SK-N-SH (cell line): ENCODE measurements at regions not wholly inside any gene's neighbourhood (a gene's known extent, or its start where the extent isn't known, plus 50 kb on each side); places are given as distances from the start of the nearest gene placed in this dataset.

Source experiments
- CTCF ChIA-PET: fragments of 300-600, 350-600 bp; formaldehyde crosslinking; extraction: SDS; loops from one replicate; lab custom pipeline; 2021; lab: Yijun Ruan, JAX
- POLR2A ChIA-PET: fragments of 350-600 bp; sonication (Branson Sonifier 250); formaldehyde crosslinking; extraction: SDS; loops from one replicate; lab custom pipeline; 2020; ENCODE audit warnings: antibody characterized with exemption, inconsistent platforms; lab: Yijun Ruan, JAX
- DNase-seq: peaks from one replicate; pipeline ENCODE4 v3.0.0; 2012
- H2AFZ ChIP-seq: fragments of 200-600 bp; sonication (generic); 2 replicates; pipeline ENCODE4 v1.8.1; 2016; ENCODE audit warnings: antibody characterized with exemption, mild to moderate bottlenecking, low read depth
- H3F3A ChIP-seq: fragments of 200-600 bp; sonication (generic); replicated peaks from 2 replicates; pipeline ENCODE3; 2016; ENCODE audit warnings: antibody characterized with exemption, mild to moderate bottlenecking; ENCODE audit not compliant: insufficient read depth
- H3K27ac ChIP-seq, 2 experiments: fragments of 200-500 bp in 1 of 2; fragments of 200-600 bp in 1 of 2; sonication (Bioruptor generic) in 1 of 2; sonication (generic), shearing (Covaris generic) in 1 of 2; 2 replicates each; pipeline versions ENCODE4 v1.5.1 to v1.6.1; 2014 to 2016; ENCODE audit warnings: low read depth in 2 of 2, inconsistent platforms in 1 of 2, low read length in 1 of 2, mild to moderate bottlenecking in 1 of 2, mixed read lengths in 1 of 2
- H3K27me3 ChIP-seq: fragments of 200-600 bp; sonication (generic), shearing (Covaris generic); 2 replicates; pipeline ENCODE4 v1.6.1; 2016; ENCODE audit warnings: mixed run types; ENCODE audit not compliant: insufficient read depth
- H3K36me3 ChIP-seq, 2 experiments: fragments of 200-500 bp in 1 of 2; fragments of 200-600 bp in 1 of 2; sonication (Bioruptor generic) in 1 of 2; sonication (generic) in 1 of 2; replicated peaks in 1 of 2; 2 replicates each; pipeline versions ENCODE3 to v1.5.1; 2014 to 2016; ENCODE audit warnings: low read length in 1 of 2, mild to moderate bottlenecking in 1 of 2; ENCODE audit not compliant: insufficient read depth in 2 of 2, control insufficient read depth in 1 of 2
- H3K4me1 ChIP-seq, 2 experiments: fragments of 200-500 bp in 1 of 2; fragments of 200-600 bp in 1 of 2; sonication (Bioruptor generic) in 1 of 2; sonication (generic), shearing (Covaris generic) in 1 of 2; 2 replicates each; pipeline versions ENCODE4 v1.5.1 to v1.6.1; 2014 to 2016; ENCODE audit warnings: low read depth in 1 of 2, low read length in 1 of 2, mixed run types in 1 of 2; ENCODE audit not compliant: insufficient read depth in 2 of 2, control insufficient read depth in 1 of 2
- H3K4me2 ChIP-seq: fragments of 200-600 bp; sonication (generic), shearing (Covaris generic); 2 replicates; pipeline ENCODE4 v1.6.1; 2017; ENCODE audit warnings: mixed run types
- H3K4me3 ChIP-seq, 2 experiments: fragments of 200-500 bp in 1 of 2; fragments of 200-600 bp in 1 of 2; sonication (Bioruptor generic) in 1 of 2; sonication (generic), shearing (Covaris generic) in 1 of 2; 2 replicates each; pipeline versions ENCODE4 v1.5.1 to v1.8.1; 2014 to 2016; ENCODE audit warnings: low read depth in 2 of 2, inconsistent platforms in 1 of 2, low read length in 1 of 2, mild to moderate bottlenecking in 1 of 2, mixed read lengths in 1 of 2, moderate library complexity in 1 of 2
- H3K79me2 ChIP-seq: fragments of 200-600 bp; sonication (generic); 2 replicates; pipeline ENCODE4 v1.8.1; 2017; ENCODE audit warnings: mild to moderate bottlenecking; ENCODE audit not compliant: insufficient read depth
- H3K9ac ChIP-seq: fragments of 200-600 bp; sonication (generic); 2 replicates; pipeline ENCODE4 v1.6.1; 2017; ENCODE audit warnings: mixed run types
- H3K9me2 ChIP-seq: fragments of 200-600 bp; sonication (generic); 2 replicates; pipeline ENCODE4 v1.6.1; 2017; ENCODE audit warnings: mixed run types
- H3K9me3 ChIP-seq: fragments of 200-600 bp; sonication (generic); 2 replicates; pipeline ENCODE4 v1.6.1; 2017; ENCODE audit warnings: mixed run types, mild to moderate bottlenecking, moderate library complexity
- H4K20me1 ChIP-seq: fragments of 200-600 bp; sonication (generic); 2 replicates; pipeline ENCODE4 v1.6.1; 2017; ENCODE audit warnings: mild to moderate bottlenecking, mixed run types; ENCODE audit not compliant: insufficient read depth
- CHD2 ChIP-seq: fragments of 150-350 bp; IDR thresholded peaks from 2 replicates; pipeline ENCODE4 v1.6.1; 2018; ENCODE audit warnings: low read length; ENCODE audit not compliant: partially characterized antibody
- ELF1 ChIP-seq: IDR thresholded peaks from 2 replicates; pipeline ENCODE4 v1.4.0; 2012
- EP300 ChIP-seq, 2 experiments: IDR thresholded peaks; 2 replicates each; pipeline versions ENCODE4 v1.4.0 to v1.6.1; 2012; ENCODE audit warnings: borderline replicate concordance in 1 of 2, low read depth in 1 of 2, low read length in 1 of 2
- EZH2phosphoT487 ChIP-seq: fragments of 200-600 bp; sonication (generic); IDR thresholded peaks from 2 replicates; pipeline ENCODE4 v1.6.1; 2017; ENCODE audit warnings: low read depth, mixed run types, mild to moderate bottlenecking, antibody characterized with exemption, moderate library complexity, borderline replicate concordance
- FOXM1 ChIP-seq: IDR thresholded peaks from 2 replicates; pipeline ENCODE4 v1.4.0; 2012; ENCODE audit warnings: low read depth, mild to moderate bottlenecking
- GATA2 ChIP-seq: sonication (generic); formaldehyde crosslinking; IDR thresholded peaks from 2 replicates; pipeline ENCODE4 v1.5.0; 2020; ENCODE audit warnings: mild to moderate bottlenecking, missing genetic modification reagents
- JUND ChIP-seq: IDR thresholded peaks from 2 replicates; pipeline ENCODE4 v1.4.0; 2012
- MEF2A ChIP-seq: IDR thresholded peaks from 2 replicates; pipeline ENCODE4 v1.4.0; 2012; ENCODE audit warnings: low read depth, borderline replicate concordance
- MXI1 ChIP-seq: IDR thresholded peaks from 2 replicates; pipeline ENCODE4 v1.6.1; 2012; ENCODE audit warnings: mild to moderate bottlenecking, low read depth, low read length, improper control_type of control experiment
- NFIC ChIP-seq: IDR thresholded peaks from 2 replicates; pipeline ENCODE4 v1.4.0; 2012; ENCODE audit warnings: borderline replicate concordance
- RAD21 ChIP-seq: IDR thresholded peaks from 2 replicates; pipeline ENCODE4 v1.6.1; 2012; ENCODE audit warnings: mild to moderate bottlenecking, low read length
- RXRA ChIP-seq: IDR thresholded peaks from 2 replicates; pipeline ENCODE4 v1.4.0; 2012; ENCODE audit warnings: low read depth, mild to moderate bottlenecking, borderline replicate concordance
- SIN3A ChIP-seq: IDR thresholded peaks from 2 replicates; pipeline ENCODE4 v1.6.1; 2012; ENCODE audit warnings: low read depth, mild to moderate bottlenecking, low read length, moderate library complexity, borderline replicate concordance
- SMC3 ChIP-seq: IDR thresholded peaks from 2 replicates; pipeline ENCODE4 v1.6.1; 2012; ENCODE audit warnings: low read depth, low read length, improper control_type of control experiment
- TEAD4 ChIP-seq: IDR thresholded peaks from 2 replicates; pipeline ENCODE4 v1.4.0; 2012; ENCODE audit warnings: mild to moderate bottlenecking, borderline replicate concordance; ENCODE audit not compliant: insufficient read depth
- WGBS: methylation state at CpG from one replicate; pipeline ENCODE4 v1.1.6; 2017; ENCODE audit warnings: low lambda C conversion rate; 5-methylcytosine and 5-hydroxymethylcytosine counted together
- TF ChIP-seq, protein P1 (sequence below): IDR thresholded peaks from 2 replicates; pipeline ENCODE4 v1.4.0; 2012; ENCODE audit warnings: low read depth, borderline replicate concordance
- TF ChIP-seq, protein P2 (sequence below): fragments of 200-600 bp; sonication (generic); IDR thresholded peaks from 2 replicates; pipeline ENCODE4 v1.6.1; 2017; ENCODE audit warnings: antibody characterized with exemption, mild to moderate bottlenecking, moderate library complexity
- TF ChIP-seq, protein P3 (sequence below): IDR thresholded peaks from 2 replicates; pipeline ENCODE4 v1.4.0; 2012; ENCODE audit warnings: low read depth, borderline replicate concordance
- TF ChIP-seq, protein P4 (sequence below): IDR thresholded peaks from 2 replicates; pipeline ENCODE4; 2012
- TF ChIP-seq, protein P5 (sequence below): IDR thresholded peaks from 2 replicates; pipeline ENCODE4 v1.4.0; 2012; ENCODE audit warnings: low read depth

DNA sequence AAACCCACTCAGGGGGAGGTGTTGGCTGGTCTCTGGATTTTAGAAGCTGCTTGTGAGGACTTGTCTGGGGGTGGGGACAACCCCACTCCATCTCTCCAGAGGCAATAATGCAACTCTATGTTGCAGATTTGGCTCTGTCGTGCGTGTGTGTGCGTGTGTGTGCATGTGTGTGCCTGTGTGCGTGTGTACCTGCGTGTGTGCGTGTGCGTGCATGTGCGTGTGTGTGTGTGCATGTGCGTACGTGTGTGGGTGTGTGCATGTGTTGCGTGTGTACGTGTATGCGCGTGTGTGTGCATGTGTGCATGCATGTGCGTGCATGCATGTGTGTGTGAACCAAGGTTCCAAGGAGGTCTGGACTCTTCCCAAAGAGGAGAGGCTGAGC is 120.4 kb upstream of the LHX1 start:
- no peaks in the 10 kb centered on the region; a peak in 1 of 4 replicates for H3K4me1 ChIP-seq
- no peaks in the 10 kb centered on the region for H3K36me3 ChIP-seq
- no peaks in the 10 kb centered on the region for H3K9me2 ChIP-seq
- H3K9ac ChIP-seq, result no peak overlapping the region
- H3K27ac ChIP-seq, result no peak overlapping the region
- H3K79me2 ChIP-seq, result no peaks in the 10 kb centered on the region
- H3K9me3 ChIP-seq, result no peaks in the 10 kb centered on the region
- WGBS, result 83% methylated on average over 15 of the region's 15 CpGs
- ChIA-PET POLR2A (no interaction called here), CTCF (no interaction called here)
- no peak overlapping the region for H2AFZ ChIP-seq
- peaks cover 9% of the 10 kb centered on the region; the same call in 1 of the 2 replicates for H3K27me3 ChIP-seq
- TF ChIP-seq SIN3A (no peak), EP300 (IDR thresholded peaks at IDR 0.05; ENCODE audit: borderline replicate concordance in 1 of 2, low read depth in 1 of 2, low read length in 1 of 2) (no peak)
- H3K4me3 ChIP-seq, result no peak overlapping the region
- H3F3A ChIP-seq, result no peaks in the 10 kb centered on the region
- DNase-seq, result no peak
- H4K20me1 ChIP-seq, result no peaks in the 10 kb centered on the region
- no peak overlapping the region for H3K4me2 ChIP-seq

DNA sequence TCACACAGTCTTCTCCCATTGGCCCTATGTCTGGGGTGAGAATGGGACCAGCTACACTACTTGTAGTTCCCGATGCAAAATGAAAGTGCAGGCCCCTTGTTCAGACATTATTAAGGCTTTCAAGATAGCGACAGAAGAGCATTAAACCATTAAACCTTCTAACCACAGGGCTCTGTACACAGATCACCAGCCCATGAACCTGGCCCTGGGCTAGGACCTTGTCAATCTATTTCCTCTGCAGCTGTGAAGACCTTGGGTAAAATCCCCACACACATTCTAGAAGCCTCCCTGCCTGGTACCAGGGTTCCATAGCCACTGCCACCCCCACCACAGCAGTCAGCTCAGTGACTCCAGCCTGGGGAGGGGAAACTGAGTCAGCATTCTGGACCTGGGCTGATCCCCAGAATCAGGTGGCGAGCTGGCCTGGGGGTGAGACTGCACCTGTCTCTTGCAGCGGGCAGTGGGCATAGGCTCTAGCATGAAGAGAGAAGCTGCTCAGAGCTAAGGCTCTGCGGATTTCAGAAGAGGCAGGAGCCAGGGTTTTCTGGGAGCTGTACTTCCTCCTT is 119.7 kb upstream of the LHX1 start:
- no peaks in the 10 kb centered on the region for H3K79me2 ChIP-seq
- no peaks in the 10 kb centered on the region; a peak in 1 of 4 replicates for H3K4me1 ChIP-seq
- H3K27ac ChIP-seq, result no peak overlapping the region
- WGBS, result 65% methylated on average over 5 of the region's 5 CpGs
- H2AFZ ChIP-seq, result no peak overlapping the region
- H3K9me2 ChIP-seq, result no peaks in the 10 kb centered on the region
- no peak overlapping the region for H3K4me2 ChIP-seq
- no peak for DNase-seq
- H3K9me3 ChIP-seq, result no peaks in the 10 kb centered on the region
- ChIA-PET POLR2A (no interaction called here), CTCF (interaction anchor here (0.7 kb wide), 1 partner anchor 10 kb away, joined by 3 read pairs; no protein-coding TSS in a partner anchor)
- no peaks in the 10 kb centered on the region for H3F3A ChIP-seq
- H3K27me3 ChIP-seq, result peaks cover 16% of the 10 kb centered on the region; the same call in 1 of the 2 replicates
- H3K4me3 ChIP-seq, result no peak overlapping the region
- TF ChIP-seq, protein P1, sequence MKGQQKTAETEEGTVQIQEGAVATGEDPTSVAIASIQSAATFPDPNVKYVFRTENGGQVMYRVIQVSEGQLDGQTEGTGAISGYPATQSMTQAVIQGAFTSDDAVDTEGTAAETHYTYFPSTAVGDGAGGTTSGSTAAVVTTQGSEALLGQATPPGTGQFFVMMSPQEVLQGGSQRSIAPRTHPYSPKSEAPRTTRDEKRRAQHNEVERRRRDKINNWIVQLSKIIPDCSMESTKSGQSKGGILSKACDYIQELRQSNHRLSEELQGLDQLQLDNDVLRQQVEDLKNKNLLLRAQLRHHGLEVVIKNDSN, result no peak
- TF ChIP-seq EZH2phosphoT487, result no peak
- no peak for TF ChIP-seq GATA2 (CRISPR knock-in tag)
- TF ChIP-seq FOXM1, result no peak
- no peak for TF ChIP-seq NFIC
- TF ChIP-seq TEAD4, result no peak
- TF ChIP-seq, protein P2, sequence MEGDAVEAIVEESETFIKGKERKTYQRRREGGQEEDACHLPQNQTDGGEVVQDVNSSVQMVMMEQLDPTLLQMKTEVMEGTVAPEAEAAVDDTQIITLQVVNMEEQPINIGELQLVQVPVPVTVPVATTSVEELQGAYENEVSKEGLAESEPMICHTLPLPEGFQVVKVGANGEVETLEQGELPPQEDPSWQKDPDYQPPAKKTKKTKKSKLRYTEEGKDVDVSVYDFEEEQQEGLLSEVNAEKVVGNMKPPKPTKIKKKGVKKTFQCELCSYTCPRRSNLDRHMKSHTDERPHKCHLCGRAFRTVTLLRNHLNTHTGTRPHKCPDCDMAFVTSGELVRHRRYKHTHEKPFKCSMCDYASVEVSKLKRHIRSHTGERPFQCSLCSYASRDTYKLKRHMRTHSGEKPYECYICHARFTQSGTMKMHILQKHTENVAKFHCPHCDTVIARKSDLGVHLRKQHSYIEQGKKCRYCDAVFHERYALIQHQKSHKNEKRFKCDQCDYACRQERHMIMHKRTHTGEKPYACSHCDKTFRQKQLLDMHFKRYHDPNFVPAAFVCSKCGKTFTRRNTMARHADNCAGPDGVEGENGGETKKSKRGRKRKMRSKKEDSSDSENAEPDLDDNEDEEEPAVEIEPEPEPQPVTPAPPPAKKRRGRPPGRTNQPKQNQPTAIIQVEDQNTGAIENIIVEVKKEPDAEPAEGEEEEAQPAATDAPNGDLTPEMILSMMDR, result no peak
- TF ChIP-seq MEF2A, result no peak
- TF ChIP-seq JUND, result no peak
- TF ChIP-seq SIN3A, result no peak
- TF ChIP-seq, protein P3, sequence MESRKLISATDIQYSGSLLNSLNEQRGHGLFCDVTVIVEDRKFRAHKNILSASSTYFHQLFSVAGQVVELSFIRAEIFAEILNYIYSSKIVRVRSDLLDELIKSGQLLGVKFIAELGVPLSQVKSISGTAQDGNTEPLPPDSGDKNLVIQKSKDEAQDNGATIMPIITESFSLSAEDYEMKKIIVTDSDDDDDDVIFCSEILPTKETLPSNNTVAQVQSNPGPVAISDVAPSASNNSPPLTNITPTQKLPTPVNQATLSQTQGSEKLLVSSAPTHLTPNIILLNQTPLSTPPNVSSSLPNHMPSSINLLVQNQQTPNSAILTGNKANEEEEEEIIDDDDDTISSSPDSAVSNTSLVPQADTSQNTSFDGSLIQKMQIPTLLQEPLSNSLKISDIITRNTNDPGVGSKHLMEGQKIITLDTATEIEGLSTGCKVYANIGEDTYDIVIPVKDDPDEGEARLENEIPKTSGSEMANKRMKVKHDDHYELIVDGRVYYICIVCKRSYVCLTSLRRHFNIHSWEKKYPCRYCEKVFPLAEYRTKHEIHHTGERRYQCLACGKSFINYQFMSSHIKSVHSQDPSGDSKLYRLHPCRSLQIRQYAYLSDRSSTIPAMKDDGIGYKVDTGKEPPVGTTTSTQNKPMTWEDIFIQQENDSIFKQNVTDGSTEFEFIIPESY, result no peak
- TF ChIP-seq RXRA, result no peak
- no peak for TF ChIP-seq SMC3
- TF ChIP-seq MXI1, result no peak
- no peak for TF ChIP-seq CHD2
- TF ChIP-seq, protein P4, sequence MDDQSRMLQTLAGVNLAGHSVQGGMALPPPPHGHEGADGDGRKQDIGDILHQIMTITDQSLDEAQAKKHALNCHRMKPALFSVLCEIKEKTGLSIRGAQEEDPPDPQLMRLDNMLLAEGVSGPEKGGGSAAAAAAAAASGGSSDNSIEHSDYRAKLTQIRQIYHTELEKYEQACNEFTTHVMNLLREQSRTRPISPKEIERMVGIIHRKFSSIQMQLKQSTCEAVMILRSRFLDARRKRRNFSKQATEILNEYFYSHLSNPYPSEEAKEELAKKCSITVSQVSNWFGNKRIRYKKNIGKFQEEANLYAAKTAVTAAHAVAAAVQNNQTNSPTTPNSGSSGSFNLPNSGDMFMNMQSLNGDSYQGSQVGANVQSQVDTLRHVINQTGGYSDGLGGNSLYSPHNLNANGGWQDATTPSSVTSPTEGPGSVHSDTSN, result no peak
- TF ChIP-seq ELF1, result no peak
- TF ChIP-seq, protein P5, sequence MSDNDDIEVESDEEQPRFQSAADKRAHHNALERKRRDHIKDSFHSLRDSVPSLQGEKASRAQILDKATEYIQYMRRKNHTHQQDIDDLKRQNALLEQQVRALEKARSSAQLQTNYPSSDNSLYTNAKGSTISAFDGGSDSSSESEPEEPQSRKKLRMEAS, result no peak
- TF ChIP-seq RAD21, result no peak
- H4K20me1 ChIP-seq, result no peaks in the 10 kb centered on the region
- no peaks in the 10 kb centered on the region for H3K36me3 ChIP-seq
- no peak overlapping the region for H3K9ac ChIP-seq
